CD14-positive monocyte (primary cell): ENCODE measurements at regions not wholly inside any gene's neighbourhood (a gene's known extent, or its start where the extent isn't known, plus 50 kb on each side); places are given as distances from the start of the nearest gene placed in this dataset.

Experiments
- DNase-seq, 3 donors: peaks; one replicate each; pipeline ENCODE4 v3.0.0-alpha.2; 2011 to 2022
- H2AFZ ChIP-seq: 2 replicates; pipeline ENCODE4 v1.6.0; 2012; ENCODE audit warnings: mild to moderate bottlenecking, low read depth, low read length, inconsistent platforms; ENCODE audit not compliant: insufficient read depth, poor library complexity, severe bottlenecking
- H3K27ac ChIP-seq, 2 donors: 1 replicate in 1 of 2; 2 replicates in 1 of 2; pipeline ENCODE4 v1.5.1; 2012 to 2013; ENCODE audit warnings: low read length in 2 of 2, control low read depth in 1 of 2, inconsistent platforms in 1 of 2, low read depth in 1 of 2, mild to moderate bottlenecking in 1 of 2
- H3K27me3 ChIP-seq, 2 donors: one replicate each; pipeline versions ENCODE4 v1.6.0 to v1.6.1; 2011 to 2013; ENCODE audit warnings: low read length in 2 of 2; ENCODE audit not compliant: control insufficient read depth in 2 of 2, insufficient read depth in 2 of 2
- H3K36me3 ChIP-seq, 2 donors: replicated peaks in 1 of 2; 1 replicate in 1 of 2; 2 replicates in 1 of 2; pipeline versions ENCODE4 v1.5.1 to v1.6.1; 2012 to 2013; ENCODE audit warnings: low read length in 2 of 2, control low read depth in 1 of 2, inconsistent platforms in 1 of 2, mild to moderate bottlenecking in 1 of 2; ENCODE audit not compliant: insufficient read depth in 2 of 2, control insufficient read depth in 1 of 2
- H3K4me1 ChIP-seq, 2 donors: 1 replicate in 1 of 2; 2 replicates in 1 of 2; pipeline versions ENCODE4 v1.5.1 to v1.6.1; 2012 to 2013; ENCODE audit warnings: low read length in 2 of 2, control low read depth in 1 of 2, inconsistent platforms in 1 of 2, mild to moderate bottlenecking in 1 of 2, moderate library complexity in 1 of 2; ENCODE audit not compliant: insufficient read depth in 2 of 2, control insufficient read depth in 1 of 2
- H3K4me2 ChIP-seq: replicated peaks from 2 replicates; pipeline ENCODE3; 2012; ENCODE audit warnings: low read length, moderate library complexity, mild to moderate bottlenecking; ENCODE audit not compliant: poor library complexity, severe bottlenecking; ENCODE audit errors: extremely low read depth
- H3K4me3 ChIP-seq, 3 experiments: fragments of 200-600 bp in 1 of 3; sonication (generic) in 1 of 3; replicated peaks in 1 of 3; 1 replicate in 2 of 3; 2 replicates in 1 of 3; pipeline ENCODE4 v1.5.1; 2011 to 2013; ENCODE audit warnings: low read length in 3 of 3, mild to moderate bottlenecking in 3 of 3, control low read depth in 2 of 3, low read depth in 2 of 3, inconsistent platforms in 1 of 3, moderate library complexity in 1 of 3
- H3K79me2 ChIP-seq: 2 replicates; pipeline ENCODE4 v1.6.0; 2012; ENCODE audit warnings: mild to moderate bottlenecking, control low read depth, inconsistent platforms, low read length, moderate library complexity; ENCODE audit not compliant: insufficient read depth
- H3K9ac ChIP-seq: 2 replicates; pipeline ENCODE4 v1.6.0; 2017; ENCODE audit warnings: low read length, mild to moderate bottlenecking; ENCODE audit not compliant: insufficient read depth, poor library complexity, severe bottlenecking
- H3K9me3 ChIP-seq, 2 donors: replicated peaks in 1 of 2; 1 replicate in 1 of 2; 2 replicates in 1 of 2; pipeline versions ENCODE4 v1.5.1 to v1.6.1; 2012 to 2013; ENCODE audit warnings: low read length in 2 of 2, control low read depth in 1 of 2; ENCODE audit not compliant: control insufficient read depth in 1 of 2, insufficient read depth in 1 of 2
- H4K20me1 ChIP-seq: 2 replicates; pipeline ENCODE4 v1.6.0; 2012; ENCODE audit warnings: mild to moderate bottlenecking, low read length, control low read depth, moderate library complexity; ENCODE audit not compliant: insufficient read depth
- H3K27ac Mint-ChIP-seq, 7 donors: one replicate each; pipeline ENCODE4 v1.8.0; 2020; ENCODE audit warnings: mild to moderate bottlenecking in 7 of 7, mixed read lengths in 7 of 7, moderate library complexity in 6 of 7, inconsistent platforms in 2 of 7
- H3K27me3 Mint-ChIP-seq, 3 donors: one replicate each; pipeline ENCODE4 v1.8.0; 2021 to 2022; ENCODE audit warnings: low read depth in 3 of 3, mild to moderate bottlenecking in 3 of 3, mixed read lengths in 3 of 3, moderate library complexity in 3 of 3, inconsistent platforms in 1 of 3
- H3K36me3 Mint-ChIP-seq, 2 donors: one replicate each; pipeline ENCODE4 v1.8.0; 2020; ENCODE audit warnings: mixed read lengths in 2 of 2, inconsistent platforms in 1 of 2, mild to moderate bottlenecking in 1 of 2
- H3K4me1 Mint-ChIP-seq: one replicate; pipeline ENCODE4 v1.8.0; 2020; ENCODE audit warnings: mild to moderate bottlenecking, mixed read lengths
- H3K4me3 Mint-ChIP-seq, 2 donors: one replicate each; pipeline ENCODE4 v1.8.0; 2020; ENCODE audit warnings: mild to moderate bottlenecking in 2 of 2, mixed read lengths in 2 of 2, moderate library complexity in 1 of 2
- H3K9me3 Mint-ChIP-seq, 7 donors: one replicate each; pipeline ENCODE4 v1.8.0; 2020 to 2022; ENCODE audit warnings: mixed read lengths in 7 of 7, mild to moderate bottlenecking in 6 of 7, moderate library complexity in 6 of 7, inconsistent platforms in 2 of 7
- CTCF ChIP-seq: fragments of 200-600 bp; IDR thresholded peaks from one replicate; pipeline ENCODE4 v1.8.0; 2022; ENCODE audit warnings: antibody characterized with exemption, mild to moderate bottlenecking
- WGBS: methylation state at CpG from one replicate; pipeline ENCODE4 v1.1.5; 2013; ENCODE audit warnings: missing lambda C conversion rate; ENCODE audit not compliant: insufficient coverage; 5-methylcytosine and 5-hydroxymethylcytosine counted together
- intact Hi-C, 2 donors: fragments of 100-400 bp; cut with micrococcal nuclease; formaldehyde crosslinking; loops; one replicate each; pipeline versions ENCODE4 v1.15.0 to v1.15.1; 2023

GRCh38 chr7:156102267-156102666, 290.0 kb upstream of the SHH start:
- Histone ChIP-seq H3K4me1 (no peaks in the 10 kb centered on the region), H3K36me3 (no peaks in the 10 kb centered on the region), H3K27ac (no peak overlapping the region), H3K79me2 (no peaks in the 10 kb centered on the region), H3K27me3 (no peaks in the 10 kb centered on the region), H3K4me3 (no peak overlapping the region), H2AFZ (no peak overlapping the region), H3K4me2 (no peak overlapping the region), H3K9me3 (peaks cover 0 to 2% of the 10 kb centered on the region in 2 donors), H4K20me1 (no peaks in the 10 kb centered on the region), H3K9ac (no peak overlapping the region)
- no peaks in the 10 kb centered on the region for H3K36me3 Mint-ChIP-seq
- DNase-seq: no peak
- no peak overlapping the region for H3K27ac Mint-ChIP-seq
- H3K4me1 Mint-ChIP-seq: no peaks in the 10 kb centered on the region
- intact Hi-C loops: no loop called here
- no peak overlapping the region for H3K4me3 Mint-ChIP-seq
- peaks cover 0 to 2% (median 0%) of the 10 kb centered on the region in 7 donors for H3K9me3 Mint-ChIP-seq
- 100% methylated on average over 1 of the region's 1 CpG for WGBS
- H3K27me3 Mint-ChIP-seq: peaks cover 4 to 8% (median 5%) of the 10 kb centered on the region in 3 donors
- no peak for TF ChIP-seq CTCF

- Histone ChIP-seq H3K4me1 (no peaks in the 10 kb centered on the region), H4K20me1 (no peaks in the 10 kb centered on the region), H2AFZ (no peak overlapping the region), H3K9ac (no peak overlapping the region), H3K79me2 (no peaks in the 10 kb centered on the region), H3K36me3 (no peaks in the 10 kb centered on the region), H3K27me3 (no peaks in the 10 kb centered on the region), H3K4me2 (no peak overlapping the region), H3K4me3 (no peak overlapping the region), H3K27ac (no peak overlapping the region), H3K9me3 (peaks cover 0 to 2% of the 10 kb centered on the region in 2 donors)
- WGBS: 100% methylated on average over 6 of the region's 6 CpGs
- no peaks in the 10 kb centered on the region for H3K4me1 Mint-ChIP-seq
- H3K27me3 Mint-ChIP-seq: peaks cover 4 to 8% (median 5%) of the 10 kb centered on the region in 3 donors
- no peak overlapping the region for H3K27ac Mint-ChIP-seq
- DNase-seq: no peak
- H3K9me3 Mint-ChIP-seq: peaks cover 0 to 2% (median 0%) of the 10 kb centered on the region in 7 donors
- intact Hi-C loops: no loop called here
- no peaks in the 10 kb centered on the region for H3K36me3 Mint-ChIP-seq
- no peak for TF ChIP-seq CTCF
- no peak overlapping the region for H3K4me3 Mint-ChIP-seq
Observed at GRCh38 chr7:156101355-156101754, 289.1 kb upstream of the SHH start.
